Fibroblast of mammary gland (primary cell): ENCODE measurements at regions not wholly inside any gene's neighbourhood (a gene's known extent, or its start where the extent isn't known, plus 50 kb on each side); places are given as distances from the start of the nearest gene placed in this dataset.

Experiments
- DNase-seq: peaks from one replicate; pipeline ENCODE4 v3.0.0-alpha.2; 2010; ENCODE audit warnings: low read depth
- H3K4me3 ChIP-seq: 2 replicates; pipeline ENCODE4 v1.5.1; 2011; ENCODE audit warnings: low read depth, mild to moderate bottlenecking, low read length, moderate library complexity; ENCODE audit not compliant: control insufficient read depth
- TF ChIP-seq, protein P1 (sequence below): conservative IDR thresholded peaks from 2 replicates; pipeline ENCODE4 v1.5.1; 2011; ENCODE audit warnings: low read depth, low read length, inconsistent platforms; ENCODE audit not compliant: control insufficient read depth, insufficient read depth

DNA sequence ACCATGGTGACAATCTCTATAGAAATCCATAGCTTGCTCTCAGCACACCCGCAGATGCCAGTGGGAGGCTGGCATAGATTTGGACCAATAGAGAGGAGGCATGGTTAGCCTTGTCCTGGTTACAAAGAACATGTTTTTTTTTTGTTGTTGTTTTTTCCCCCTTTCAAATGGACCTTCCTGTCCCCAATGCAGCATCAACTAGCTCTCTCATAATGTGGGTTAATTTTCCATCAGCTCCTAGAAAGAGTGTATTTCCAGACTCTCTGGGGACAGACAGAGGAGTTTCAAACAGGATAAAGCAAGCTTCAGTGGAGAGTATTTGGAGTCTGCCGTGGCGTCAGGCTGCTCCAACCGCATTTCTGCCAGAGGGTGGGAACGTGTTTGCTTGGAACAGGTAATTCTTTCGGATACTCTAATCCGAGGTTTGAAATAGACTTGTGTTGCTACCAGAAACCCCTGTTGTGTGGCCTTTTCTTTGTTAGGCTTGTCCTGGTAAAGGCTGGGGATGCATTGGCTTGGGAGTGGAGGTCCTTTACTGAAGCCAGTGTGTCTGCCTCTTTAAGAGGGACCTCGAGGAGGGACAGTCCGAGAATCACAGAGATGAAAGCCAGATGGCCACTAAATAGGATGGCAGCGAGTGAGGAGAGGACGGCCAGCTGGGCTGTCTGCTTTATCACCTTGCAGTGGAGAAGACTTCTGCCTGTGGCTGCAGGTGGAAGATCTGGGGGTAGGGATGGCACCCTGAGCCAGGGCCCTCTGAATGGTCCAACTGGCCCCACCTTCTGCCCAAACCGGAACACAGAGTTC is 130.5 kb upstream of the CPEB4 start:
- TF ChIP-seq, protein P1, sequence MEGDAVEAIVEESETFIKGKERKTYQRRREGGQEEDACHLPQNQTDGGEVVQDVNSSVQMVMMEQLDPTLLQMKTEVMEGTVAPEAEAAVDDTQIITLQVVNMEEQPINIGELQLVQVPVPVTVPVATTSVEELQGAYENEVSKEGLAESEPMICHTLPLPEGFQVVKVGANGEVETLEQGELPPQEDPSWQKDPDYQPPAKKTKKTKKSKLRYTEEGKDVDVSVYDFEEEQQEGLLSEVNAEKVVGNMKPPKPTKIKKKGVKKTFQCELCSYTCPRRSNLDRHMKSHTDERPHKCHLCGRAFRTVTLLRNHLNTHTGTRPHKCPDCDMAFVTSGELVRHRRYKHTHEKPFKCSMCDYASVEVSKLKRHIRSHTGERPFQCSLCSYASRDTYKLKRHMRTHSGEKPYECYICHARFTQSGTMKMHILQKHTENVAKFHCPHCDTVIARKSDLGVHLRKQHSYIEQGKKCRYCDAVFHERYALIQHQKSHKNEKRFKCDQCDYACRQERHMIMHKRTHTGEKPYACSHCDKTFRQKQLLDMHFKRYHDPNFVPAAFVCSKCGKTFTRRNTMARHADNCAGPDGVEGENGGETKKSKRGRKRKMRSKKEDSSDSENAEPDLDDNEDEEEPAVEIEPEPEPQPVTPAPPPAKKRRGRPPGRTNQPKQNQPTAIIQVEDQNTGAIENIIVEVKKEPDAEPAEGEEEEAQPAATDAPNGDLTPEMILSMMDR, result no peak
- no peak for DNase-seq
- H3K4me3 ChIP-seq, result no peak overlapping the region

DNA sequence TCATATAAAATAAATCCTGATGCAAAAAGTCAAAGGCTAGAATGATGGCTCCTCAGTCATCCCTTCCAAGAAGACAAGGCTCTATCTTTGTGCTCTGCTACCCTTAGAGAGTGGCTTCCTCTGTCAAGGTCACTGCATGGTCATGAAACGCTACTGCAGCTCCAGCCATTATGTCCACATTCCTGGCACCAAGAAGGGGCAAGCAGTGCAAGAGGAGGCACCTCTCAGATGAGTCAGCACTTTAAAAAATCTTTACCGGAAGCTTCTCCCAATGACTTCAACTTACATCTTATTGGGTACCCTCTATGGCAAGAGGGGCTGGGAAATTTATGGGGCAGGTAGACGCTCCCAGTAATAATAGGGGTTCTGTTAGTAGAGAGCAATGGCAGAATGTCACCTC is 129.5 kb upstream of the CPEB4 start:
- TF ChIP-seq, protein P1, result no peak
- DNase-seq, result no peak
- no peak overlapping the region for H3K4me3 ChIP-seq

DNA sequence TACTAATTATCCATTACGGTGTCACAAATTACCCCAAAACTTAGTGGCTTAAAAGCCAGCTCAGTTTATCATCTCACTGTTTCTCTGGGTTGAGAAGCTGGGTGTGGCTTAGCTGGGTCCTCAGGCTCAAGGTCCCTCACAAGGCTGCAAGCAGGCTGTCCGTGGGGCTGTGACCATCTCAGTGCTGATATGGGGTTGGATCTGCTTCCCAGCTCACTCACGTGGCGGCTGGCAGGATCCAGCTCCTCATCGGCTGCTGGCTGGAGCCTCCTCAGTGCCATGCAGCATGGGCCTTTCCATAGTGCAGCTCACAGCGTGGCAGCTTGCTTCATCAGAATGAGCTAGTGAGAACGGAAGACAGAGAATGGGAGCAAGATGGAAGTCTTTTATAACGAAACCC is 128.5 kb upstream of the CPEB4 start:
- no peak overlapping the region for H3K4me3 ChIP-seq
- DNase-seq, result no peak
- TF ChIP-seq, protein P1, result no peak

DNA sequence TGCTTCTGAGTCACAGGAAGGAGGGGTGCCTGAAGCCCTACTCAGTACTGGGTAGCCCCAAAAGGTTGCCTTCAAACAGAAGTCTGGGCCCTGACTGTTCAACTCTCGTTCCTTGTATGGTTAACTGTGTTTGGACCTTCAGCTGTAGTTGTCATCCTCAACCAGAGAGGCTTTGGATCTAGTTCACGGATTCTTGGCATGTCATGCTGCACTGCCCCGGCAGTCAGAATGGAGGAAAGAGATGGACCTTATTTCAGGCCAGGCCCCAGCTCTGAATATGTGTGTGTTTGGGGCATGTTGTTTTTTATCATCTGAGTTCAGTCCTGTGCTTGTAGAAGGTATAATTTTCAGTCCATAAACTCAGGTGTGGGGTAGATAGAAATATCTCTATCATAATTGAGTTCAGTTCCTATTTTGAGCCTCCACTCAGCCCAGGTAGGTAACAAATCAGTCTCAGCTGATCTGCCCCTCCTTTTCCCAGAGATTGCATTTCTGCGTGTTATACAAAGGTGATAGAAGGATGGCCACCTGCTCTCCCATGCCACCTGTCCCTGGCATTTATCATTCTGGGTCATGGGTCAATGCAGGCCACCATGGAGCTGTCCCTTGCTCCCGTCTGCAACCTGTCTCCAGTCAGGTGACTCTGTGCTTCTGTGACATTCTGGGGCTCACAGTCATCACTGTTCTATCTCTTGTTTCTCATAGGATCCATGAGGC is 127.5 kb upstream of the CPEB4 start:
- DNase-seq, result no peak
- H3K4me3 ChIP-seq, result no peak overlapping the region
- TF ChIP-seq, protein P1, result no peak

DNA sequence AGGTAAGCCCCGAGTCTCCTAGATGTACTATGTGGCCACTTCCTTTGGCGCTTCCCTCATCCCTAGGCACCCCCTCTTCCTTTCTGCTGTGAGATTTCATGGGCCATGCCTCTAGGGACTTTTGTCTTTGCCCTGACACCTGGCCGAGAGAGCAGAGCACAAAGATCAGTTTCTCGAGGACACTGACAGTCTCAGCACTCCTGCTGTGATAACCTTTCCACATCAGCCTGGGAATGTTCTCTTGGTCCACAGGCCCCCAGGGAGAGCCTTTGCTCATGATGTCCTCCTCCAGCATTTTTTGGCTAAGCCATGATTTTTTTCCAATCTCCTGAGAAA is 127.0 kb upstream of the CPEB4 start:
- TF ChIP-seq, protein P1, result no peak
- H3K4me3 ChIP-seq, result no peak overlapping the region
- DNase-seq, result no peak

DNA sequence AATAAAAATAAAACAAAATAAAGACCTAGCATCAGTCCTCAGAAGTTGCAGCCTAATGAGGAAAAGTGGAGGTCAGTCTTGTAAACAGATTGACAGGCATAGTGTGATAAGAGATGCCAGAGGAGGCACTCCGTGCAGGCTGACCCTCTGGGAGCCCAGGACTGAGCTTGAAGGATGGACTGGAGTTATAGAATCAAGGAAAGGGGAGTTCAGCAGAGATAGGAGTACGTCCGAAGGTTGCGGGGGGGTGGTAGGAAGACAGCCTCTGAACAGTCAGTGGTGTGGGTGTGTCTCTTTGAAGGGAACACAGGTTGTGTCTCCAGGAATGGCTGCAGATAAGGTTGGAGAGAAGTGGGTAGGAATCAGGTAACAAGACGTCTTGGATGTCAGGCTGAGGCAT is 126.1 kb upstream of the CPEB4 start:
- no peak for DNase-seq
- no peak overlapping the region for H3K4me3 ChIP-seq
- TF ChIP-seq, protein P1, result no peak
